HepG2 (cell line): ENCODE measurements at regions not wholly inside any gene's neighbourhood (a gene's known extent, or its start where the extent isn't known, plus 50 kb on each side); places are given as distances from the start of the nearest gene placed in this dataset.

Experiments
- AHR ChIP-seq: IDR thresholded peaks from 2 replicates; pipeline ENCODE4 v1.6.1; 2018; ENCODE audit warnings: missing genetic modification reagents, missing compliant biosample characterization
- ARHGAP35 ChIP-seq: sonication (generic); formaldehyde crosslinking; IDR thresholded peaks from 2 replicates; pipeline ENCODE4 v1.9.0; 2022; ENCODE audit warnings: mild to moderate bottlenecking, inconsistent platforms, moderate library complexity, missing genetic modification reagents, borderline replicate concordance
- BHLHE40 ChIP-seq: IDR thresholded peaks from 2 replicates; pipeline ENCODE4 v1.6.1; 2011; ENCODE audit warnings: low read length, improper control_type of control experiment
- CBX5 ChIP-seq: sonication (generic); formaldehyde crosslinking; IDR thresholded peaks from 2 replicates; pipeline ENCODE4 v1.4.0; 2020; ENCODE audit warnings: missing genetic modification reagents, borderline replicate concordance
- DNMT3B ChIP-seq: conservative IDR thresholded peaks from 2 replicates; pipeline ENCODE4 v1.6.1; 2016; ENCODE audit warnings: missing biosample characterization, control low read depth
- ETV6 ChIP-seq: sonication (generic); formaldehyde crosslinking; conservative IDR thresholded peaks from 2 replicates; pipeline ENCODE4 v1.4.0; 2020; ENCODE audit warnings: missing genetic modification reagents
- FOSL1 ChIP-seq: sonication (generic); formaldehyde crosslinking; IDR thresholded peaks from 2 replicates; pipeline ENCODE4 v1.9.0; 2021; ENCODE audit warnings: missing genetic modification reagents, borderline replicate concordance
- FOXK1 ChIP-seq: sonication (generic); formaldehyde crosslinking; IDR thresholded peaks from 2 replicates; pipeline ENCODE4 v1.4.0; 2020; ENCODE audit warnings: low read depth, missing genetic modification reagents, borderline replicate concordance
- FOXM1 ChIP-seq: sonication (generic); formaldehyde crosslinking; IDR thresholded peaks from 2 replicates; pipeline ENCODE4 v1.5.0; 2020; ENCODE audit warnings: missing genetic modification reagents
- HHEX ChIP-seq: IDR thresholded peaks from 2 replicates; pipeline ENCODE4 v1.6.1; 2016; ENCODE audit warnings: control low read depth
- MTF1 ChIP-seq: sonication (generic); formaldehyde crosslinking; IDR thresholded peaks from 2 replicates; pipeline ENCODE4 v1.5.0; 2020; ENCODE audit warnings: missing genetic modification reagents
- THAP11 ChIP-seq: IDR thresholded peaks from 2 replicates; pipeline ENCODE4 v1.6.1; 2016; ENCODE audit warnings: missing biosample characterization, missing genetic modification reagents
- ZNF256 ChIP-seq: sonication (generic); formaldehyde crosslinking; conservative IDR thresholded peaks from 2 replicates; pipeline ENCODE4 v1.4.0; 2020; ENCODE audit warnings: missing genetic modification reagents
- ZNF30 ChIP-seq: sonication (generic); formaldehyde crosslinking; IDR thresholded peaks from 2 replicates; pipeline ENCODE4 v1.5.0; 2020; ENCODE audit warnings: mild to moderate bottlenecking, missing genetic modification reagents
- ZNF552 ChIP-seq: sonication (generic); formaldehyde crosslinking; IDR thresholded peaks from 2 replicates; pipeline ENCODE4 v1.9.0; 2022; ENCODE audit warnings: missing genetic modification reagents, mild to moderate bottlenecking, borderline replicate concordance
- ZNF713 ChIP-seq: sonication (generic); formaldehyde crosslinking; IDR thresholded peaks from 2 replicates; pipeline ENCODE4 v1.4.0; 2020; ENCODE audit warnings: mild to moderate bottlenecking, missing genetic modification reagents
- ZNF746 ChIP-seq: sonication (generic); formaldehyde crosslinking; IDR thresholded peaks from 2 replicates; pipeline ENCODE4 v1.8.0; 2022; ENCODE audit warnings: mild to moderate bottlenecking, missing genetic modification reagents
- ZNF792 ChIP-seq: IDR thresholded peaks from 2 replicates; pipeline ENCODE4 v1.6.1; 2016
- TF ChIP-seq, protein P1 (sequence below): sonication (generic); formaldehyde crosslinking; IDR thresholded peaks from 2 replicates; pipeline ENCODE4 v1.8.1; 2023; ENCODE audit warnings: mild to moderate bottlenecking, missing genetic modification reagents
- TF ChIP-seq, protein P2 (sequence below), 2 experiments: fragments of 450-650 bp in 1 of 2; sonication (generic) in 1 of 2; formaldehyde crosslinking; IDR thresholded peaks; 2 replicates each; pipeline versions ENCODE4 v1.5.0 to v1.8.0; 2020 to 2022; ENCODE audit warnings: mild to moderate bottlenecking in 1 of 2, missing genetic modification reagents in 1 of 2
- TF ChIP-seq, protein P3 (sequence below): conservative IDR thresholded peaks from 2 replicates; pipeline ENCODE4 v1.6.1; 2018; ENCODE audit warnings: missing genetic modification reagents
- TF ChIP-seq, protein P4 (sequence below): sonication (generic); formaldehyde crosslinking; IDR thresholded peaks from 2 replicates; pipeline ENCODE4 v1.4.0; 2020; ENCODE audit warnings: mild to moderate bottlenecking, missing genetic modification reagents
- TF ChIP-seq, protein P5 (sequence below): sonication (generic); IDR thresholded peaks from 2 replicates; pipeline ENCODE4 v1.6.1; 2016; ENCODE audit warnings: low read depth, borderline replicate concordance
- TF ChIP-seq, protein P6 (sequence below): sonication (generic); formaldehyde crosslinking; IDR thresholded peaks from 2 replicates; pipeline ENCODE4 v1.5.0; 2020; ENCODE audit warnings: missing genetic modification reagents

DNA sequence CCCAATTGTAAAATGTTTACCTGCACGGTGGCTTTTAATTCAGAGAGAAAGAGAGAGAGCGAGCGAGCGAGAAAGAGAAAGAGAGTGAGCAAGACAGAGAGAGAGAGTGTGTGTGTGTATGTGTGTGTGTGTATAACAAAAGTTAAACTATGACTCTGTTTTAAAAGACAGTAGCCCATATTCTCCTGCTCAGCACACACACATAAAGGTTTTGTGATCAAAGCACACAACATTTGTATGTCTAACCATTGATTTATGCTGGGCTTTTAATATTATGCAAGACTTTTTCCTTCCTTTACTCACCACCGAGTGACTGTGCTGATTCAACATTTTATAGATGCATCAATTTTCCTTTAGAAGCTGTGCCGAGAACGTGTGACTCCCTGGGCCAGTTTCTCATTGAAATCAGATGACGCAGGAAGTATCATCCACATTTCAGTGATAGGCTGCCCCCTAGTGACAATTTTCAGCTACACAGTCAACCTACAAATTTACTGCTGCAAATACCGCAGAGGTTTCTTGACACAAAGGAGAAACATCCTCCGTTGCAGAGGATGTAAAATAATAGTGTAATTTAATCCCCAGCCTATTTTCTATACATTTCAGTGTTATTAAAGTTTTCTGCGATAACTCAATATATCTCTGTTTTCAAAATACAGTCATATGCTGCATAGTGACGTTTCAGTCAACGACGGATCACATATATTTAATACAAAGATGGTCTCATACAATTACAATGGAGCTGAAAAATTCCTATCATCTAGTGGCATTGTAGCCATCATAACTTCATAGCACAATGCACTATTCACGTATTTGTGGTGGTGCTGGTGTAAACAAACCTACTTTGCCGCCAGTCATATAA, 165.9 kb upstream of the TANK start (continued):
- TF ChIP-seq DNMT3B (CRISPR knock-in tag) (no peak), FOSL1 (CRISPR knock-in tag) (no peak), ZNF792 (no peak), CBX5 (CRISPR knock-in tag) (no peak), ZNF746 (CRISPR knock-in tag) (no peak), HHEX (no peak), MTF1 (CRISPR knock-in tag) (no peak), ARHGAP35 (no peak), BHLHE40 (no peak), ZNF256 (no peak), ZNF552 (CRISPR knock-in tag) (no peak), ETV6 (CRISPR knock-in tag) (no peak), FOXM1 (CRISPR knock-in tag) (no peak), THAP11 (CRISPR knock-in tag) (peak; percentile 48; the same call in 1 of the 2 replicates), ZNF30 (no peak), FOXK1 (CRISPR knock-in tag) (0 out of 2 replicates have a peak, but pooled peaks have one; percentile 37), ZNF713 (no peak), AHR (CRISPR knock-in tag) (no peak)
- TF ChIP-seq, protein P1, sequence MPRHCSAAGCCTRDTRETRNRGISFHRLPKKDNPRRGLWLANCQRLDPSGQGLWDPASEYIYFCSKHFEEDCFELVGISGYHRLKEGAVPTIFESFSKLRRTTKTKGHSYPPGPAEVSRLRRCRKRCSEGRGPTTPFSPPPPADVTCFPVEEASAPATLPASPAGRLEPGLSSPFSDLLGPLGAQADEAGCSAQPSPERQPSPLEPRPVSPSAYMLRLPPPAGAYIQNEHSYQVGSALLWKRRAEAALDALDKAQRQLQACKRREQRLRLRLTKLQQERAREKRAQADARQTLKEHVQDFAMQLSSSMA (CRISPR knock-in tag): no peak
- TF ChIP-seq, protein P2, sequence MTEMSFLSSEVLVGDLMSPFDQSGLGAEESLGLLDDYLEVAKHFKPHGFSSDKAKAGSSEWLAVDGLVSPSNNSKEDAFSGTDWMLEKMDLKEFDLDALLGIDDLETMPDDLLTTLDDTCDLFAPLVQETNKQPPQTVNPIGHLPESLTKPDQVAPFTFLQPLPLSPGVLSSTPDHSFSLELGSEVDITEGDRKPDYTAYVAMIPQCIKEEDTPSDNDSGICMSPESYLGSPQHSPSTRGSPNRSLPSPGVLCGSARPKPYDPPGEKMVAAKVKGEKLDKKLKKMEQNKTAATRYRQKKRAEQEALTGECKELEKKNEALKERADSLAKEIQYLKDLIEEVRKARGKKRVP (CRISPR knock-in tag; IDR thresholded peaks at IDR 0.05): no peak
- TF ChIP-seq, protein P3, sequence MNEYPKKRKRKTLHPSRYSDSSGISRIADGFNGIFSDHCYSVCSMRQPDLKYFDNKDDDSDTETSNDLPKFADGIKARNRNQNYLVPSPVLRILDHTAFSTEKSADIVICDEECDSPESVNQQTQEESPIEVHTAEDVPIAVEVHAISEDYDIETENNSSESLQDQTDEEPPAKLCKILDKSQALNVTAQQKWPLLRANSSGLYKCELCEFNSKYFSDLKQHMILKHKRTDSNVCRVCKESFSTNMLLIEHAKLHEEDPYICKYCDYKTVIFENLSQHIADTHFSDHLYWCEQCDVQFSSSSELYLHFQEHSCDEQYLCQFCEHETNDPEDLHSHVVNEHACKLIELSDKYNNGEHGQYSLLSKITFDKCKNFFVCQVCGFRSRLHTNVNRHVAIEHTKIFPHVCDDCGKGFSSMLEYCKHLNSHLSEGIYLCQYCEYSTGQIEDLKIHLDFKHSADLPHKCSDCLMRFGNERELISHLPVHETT: no peak
- TF ChIP-seq, protein P4, sequence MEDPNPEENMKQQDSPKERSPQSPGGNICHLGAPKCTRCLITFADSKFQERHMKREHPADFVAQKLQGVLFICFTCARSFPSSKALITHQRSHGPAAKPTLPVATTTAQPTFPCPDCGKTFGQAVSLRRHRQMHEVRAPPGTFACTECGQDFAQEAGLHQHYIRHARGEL: no peak
- TF ChIP-seq, protein P5, sequence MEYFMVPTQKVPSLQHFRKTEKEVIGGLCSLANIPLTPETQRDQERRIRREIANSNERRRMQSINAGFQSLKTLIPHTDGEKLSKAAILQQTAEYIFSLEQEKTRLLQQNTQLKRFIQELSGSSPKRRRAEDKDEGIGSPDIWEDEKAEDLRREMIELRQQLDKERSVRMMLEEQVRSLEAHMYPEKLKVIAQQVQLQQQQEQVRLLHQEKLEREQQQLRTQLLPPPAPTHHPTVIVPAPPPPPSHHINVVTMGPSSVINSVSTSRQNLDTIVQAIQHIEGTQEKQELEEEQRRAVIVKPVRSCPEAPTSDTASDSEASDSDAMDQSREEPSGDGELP: no peak
- TF ChIP-seq, protein P6, sequence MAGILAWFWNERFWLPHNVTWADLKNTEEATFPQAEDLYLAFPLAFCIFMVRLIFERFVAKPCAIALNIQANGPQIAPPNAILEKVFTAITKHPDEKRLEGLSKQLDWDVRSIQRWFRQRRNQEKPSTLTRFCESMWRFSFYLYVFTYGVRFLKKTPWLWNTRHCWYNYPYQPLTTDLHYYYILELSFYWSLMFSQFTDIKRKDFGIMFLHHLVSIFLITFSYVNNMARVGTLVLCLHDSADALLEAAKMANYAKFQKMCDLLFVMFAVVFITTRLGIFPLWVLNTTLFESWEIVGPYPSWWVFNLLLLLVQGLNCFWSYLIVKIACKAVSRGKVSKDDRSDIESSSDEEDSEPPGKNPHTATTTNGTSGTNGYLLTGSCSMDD (CRISPR knock-in tag): no peak
